CD4-positive, alpha-beta T cell treated with Interleukin-2 at 100 ng/mL for 4 hours (primary cell): ENCODE measurements at regions not wholly inside any gene's neighbourhood (a gene's known extent, or its start where the extent isn't known, plus 50 kb on each side); places are given as distances from the start of the nearest gene placed in this dataset.

Experiments used
- DNase-seq: peaks from one replicate; pipeline ENCODE4 v3.0.0-alpha.2; 2020; ENCODE audit warnings: low spot score

- DNase-seq, result no peak
Observed at GRCh38 chr10:111203615-111204014, 126.8 kb downstream of the ADRA2A start.

GRCh38 chr10:111204838-111205237 is 128.0 kb downstream of the ADRA2A start:
- no peak for DNase-seq

- DNase-seq, result no peak
Observed at GRCh38 chr10:111206521-111206920, 129.7 kb downstream of the ADRA2A start.

GRCh38 chr10:111207500-111207899 is 130.7 kb downstream of the ADRA2A start:
- no peak for DNase-seq

- DNase-seq, result no peak
Observed at GRCh38 chr10:111208951-111209350, 132.1 kb downstream of the ADRA2A start.

GRCh38 chr10:111209692-111210091 is 132.9 kb downstream of the ADRA2A start:
- DNase-seq, result no peak

- DNase-seq, result no peak
Observed at GRCh38 chr10:111211241-111211640, 134.4 kb downstream of the ADRA2A start.

- DNase-seq, result no peak
Observed at GRCh38 chr10:111211706-111212105, 134.9 kb downstream of the ADRA2A start.

GRCh38 chr10:111221682-111222480 is 145.1 kb downstream of the ADRA2A start:
- DNase-seq, result no peak

- DNase-seq, result no peak
Observed at GRCh38 chr10:111222961-111223360, 146.1 kb downstream of the ADRA2A start.

- DNase-seq, result no peak
Observed at GRCh38 chr10:111231779-111232178, 154.9 kb downstream of the ADRA2A start.

GRCh38 chr10:111233439-111233838 is 156.6 kb downstream of the ADRA2A start:
- no peak for DNase-seq

GRCh38 chr10:111234234-111234913 is 157.5 kb downstream of the ADRA2A start:
- no peak for DNase-seq

- DNase-seq, result no peak
Observed at GRCh38 chr10:111234914-111235302, 158.1 kb downstream of the ADRA2A start.

GRCh38 chr10:111240348-111240747 is 163.5 kb downstream of the ADRA2A start:
- DNase-seq, result no peak

- no peak for DNase-seq
Observed at GRCh38 chr10:111243126-111243525, 166.3 kb downstream of the ADRA2A start.

- no peak for DNase-seq
Observed at GRCh38 chr10:111246136-111246535, 169.3 kb downstream of the ADRA2A start.

- no peak for DNase-seq
Observed at GRCh38 chr10:111246814-111247452, 170.1 kb downstream of the ADRA2A start.

GRCh38 chr10:111247781-111248389 is 171.1 kb downstream of the ADRA2A start:
- no peak for DNase-seq

- DNase-seq, result no peak
Observed at GRCh38 chr10:111249925-111250324, 173.1 kb downstream of the ADRA2A start.

GRCh38 chr10:111261081-111261615 is 184.3 kb downstream of the ADRA2A start:
- no peak for DNase-seq

- no peak for DNase-seq
Observed at GRCh38 chr10:111265341-111265740, 188.5 kb downstream of the ADRA2A start.
